OCI-LY3 (cell line): ENCODE measurements at regions not wholly inside any gene's neighbourhood (a gene's known extent, or its start where the extent isn't known, plus 50 kb on each side); places are given as distances from the start of the nearest gene placed in this dataset.

Experiments
- H2AFZ ChIP-seq: fragments of 200-600, 300-600 bp; shearing (Covaris generic); 2 replicates; pipeline ENCODE4 v1.6.0; 2014; ENCODE audit warnings: antibody characterized with exemption, low read depth, low read length
- H3K27ac ChIP-seq: fragments of 200-600, 300-600 bp; sonication (generic); 2 replicates; pipeline ENCODE4 v1.5.1; 2014; ENCODE audit warnings: mild to moderate bottlenecking, low read length, moderate library complexity, mixed read lengths
- H3K27me3 ChIP-seq: fragments of 200-600, 300-600 bp; sonication (generic); 2 replicates; pipeline ENCODE4 v1.6.1; 2014; ENCODE audit warnings: low read depth, low read length, mixed read lengths
- H3K36me3 ChIP-seq: fragments of 200-600, 300-600 bp; sonication (generic); replicated peaks from 2 replicates; pipeline ENCODE3; 2014; ENCODE audit warnings: low read depth, low read length, mixed read lengths
- H3K4me1 ChIP-seq: fragments of 300-600, 200-600 bp; sonication (generic); 2 replicates; pipeline ENCODE4 v1.6.1; 2014; ENCODE audit warnings: low read length, mixed read lengths
- H3K4me2 ChIP-seq: fragments of 200-600, 300-600 bp; sonication (generic); 2 replicates; pipeline ENCODE4 v1.6.1; 2014; ENCODE audit warnings: low read length, mixed read lengths
- H3K4me3 ChIP-seq: fragments of 300-600, 200-600 bp; sonication (generic); 2 replicates; pipeline ENCODE4 v1.5.1; 2014; ENCODE audit warnings: antibody characterized with exemption, mild to moderate bottlenecking, low read length, moderate library complexity
- H3K79me2 ChIP-seq: fragments of 300-600, 200-600 bp; shearing (Covaris generic); 2 replicates; pipeline ENCODE4 v1.6.1; 2014; ENCODE audit warnings: mild to moderate bottlenecking, low read length, mixed read lengths
- H3K9ac ChIP-seq: fragments of 300-600, 200-600 bp; shearing (Covaris generic); 2 replicates; pipeline ENCODE4 v1.6.0; 2014; ENCODE audit warnings: mild to moderate bottlenecking, low read length, moderate library complexity
- H3K9me3 ChIP-seq: fragments of 200-600, 300-600 bp; shearing (Covaris generic); 2 replicates; pipeline ENCODE4 v1.6.1; 2014; ENCODE audit warnings: low read length, mixed read lengths; ENCODE audit not compliant: insufficient read depth
- H4K20me1 ChIP-seq: fragments of 200-600, 300-600 bp; sonication (generic); 2 replicates; pipeline ENCODE4 v1.6.1; 2016; ENCODE audit warnings: low read length, mixed read lengths; ENCODE audit not compliant: insufficient read depth
- CTCF ChIP-seq: fragments of 200-600, 300-600 bp; sonication (generic); IDR thresholded peaks from 2 replicates; pipeline ENCODE4 v1.5.1; 2014; ENCODE audit warnings: antibody characterized with exemption, low read length, low read depth
- EZH2phosphoT487 ChIP-seq: fragments of 200-600 bp; shearing (Covaris generic); IDR thresholded peaks from 2 replicates; pipeline ENCODE4 v1.6.1; 2018; ENCODE audit warnings: antibody characterized with exemption, mixed run types, low read depth

GRCh38 chr14:41073544-41073943 is 533.1 kb upstream of the LRFN5 start:
- Histone ChIP-seq H4K20me1 (no peaks in the 10 kb centered on the region), H3K9ac (no peak overlapping the region), H3K36me3 (no peaks in the 10 kb centered on the region), H3K4me2 (no peak overlapping the region), H2AFZ (no peak overlapping the region), H3K79me2 (no peaks in the 10 kb centered on the region), H3K4me1 (peaks cover 11% of the 10 kb centered on the region), H3K27ac (no peak overlapping the region), H3K27me3 (no peaks in the 10 kb centered on the region), H3K4me3 (no peak overlapping the region), H3K9me3 (no peaks in the 10 kb centered on the region)
- TF ChIP-seq EZH2phosphoT487 (no peak), CTCF (no peak)

- H3K9ac ChIP-seq: no peak overlapping the region
- H3K27me3 ChIP-seq: no peaks in the 10 kb centered on the region
- no peaks in the 10 kb centered on the region for H3K9me3 ChIP-seq
- peak overlapping the region; percentile 42 for H3K4me2 ChIP-seq
- no peak for TF ChIP-seq CTCF
- TF ChIP-seq EZH2phosphoT487: no peak
- H2AFZ ChIP-seq: no peak overlapping the region
- H3K4me3 ChIP-seq: no peak overlapping the region
- peaks cover 11% of the 10 kb centered on the region for H3K4me1 ChIP-seq
- H3K27ac ChIP-seq: no peak overlapping the region
- H3K36me3 ChIP-seq: no peaks in the 10 kb centered on the region
- H4K20me1 ChIP-seq: no peaks in the 10 kb centered on the region
- H3K79me2 ChIP-seq: no peaks in the 10 kb centered on the region
Observed at GRCh38 chr14:41072776-41073175, 533.9 kb upstream of the LRFN5 start.

- no peaks in the 10 kb centered on the region for H3K79me2 ChIP-seq
- TF ChIP-seq CTCF: no peak
- no peak for TF ChIP-seq EZH2phosphoT487
- H3K4me3 ChIP-seq: no peak overlapping the region
- no peak overlapping the region for H3K27ac ChIP-seq
- no peak overlapping the region for H3K4me2 ChIP-seq
- no peaks in the 10 kb centered on the region for H4K20me1 ChIP-seq
- no peaks in the 10 kb centered on the region for H3K27me3 ChIP-seq
- H3K36me3 ChIP-seq: no peaks in the 10 kb centered on the region
- peaks cover 11% of the 10 kb centered on the region for H3K4me1 ChIP-seq
- no peaks in the 10 kb centered on the region for H3K9me3 ChIP-seq
- no peak overlapping the region for H2AFZ ChIP-seq
- no peak overlapping the region for H3K9ac ChIP-seq
Observed at GRCh38 chr14:41071351-41071750, 535.3 kb upstream of the LRFN5 start.

- no peaks in the 10 kb centered on the region for H3K36me3 ChIP-seq
- H3K9ac ChIP-seq: no peak overlapping the region
- H3K4me1 ChIP-seq: no peaks in the 10 kb centered on the region
- TF ChIP-seq EZH2phosphoT487 (no peak), CTCF (no peak)
- no peaks in the 10 kb centered on the region for H3K27me3 ChIP-seq
- H3K79me2 ChIP-seq: no peaks in the 10 kb centered on the region
- no peak overlapping the region for H3K27ac ChIP-seq
- no peak overlapping the region for H2AFZ ChIP-seq
- H3K4me2 ChIP-seq: no peak overlapping the region
- H4K20me1 ChIP-seq: no peaks in the 10 kb centered on the region
- no peaks in the 10 kb centered on the region for H3K9me3 ChIP-seq
- no peak overlapping the region for H3K4me3 ChIP-seq
Observed at GRCh38 chr14:41062826-41063225, 543.9 kb upstream of the LRFN5 start.
